GM18511 (cell line): ENCODE measurements at regions not wholly inside any gene's neighbourhood (a gene's known extent, or its start where the extent isn't known, plus 50 kb on each side); places are given as distances from the start of the nearest gene placed in this dataset.

ENCODE experiments used
- ATAC-seq: cut with Tn5 transposase; IDR thresholded peaks from one replicate; pipeline ENCODE4 v1.9.1; 2021; ENCODE audit warnings: mild to moderate bottlenecking, moderate library complexity; ENCODE audit not compliant: unreplicated experiment

DNA sequence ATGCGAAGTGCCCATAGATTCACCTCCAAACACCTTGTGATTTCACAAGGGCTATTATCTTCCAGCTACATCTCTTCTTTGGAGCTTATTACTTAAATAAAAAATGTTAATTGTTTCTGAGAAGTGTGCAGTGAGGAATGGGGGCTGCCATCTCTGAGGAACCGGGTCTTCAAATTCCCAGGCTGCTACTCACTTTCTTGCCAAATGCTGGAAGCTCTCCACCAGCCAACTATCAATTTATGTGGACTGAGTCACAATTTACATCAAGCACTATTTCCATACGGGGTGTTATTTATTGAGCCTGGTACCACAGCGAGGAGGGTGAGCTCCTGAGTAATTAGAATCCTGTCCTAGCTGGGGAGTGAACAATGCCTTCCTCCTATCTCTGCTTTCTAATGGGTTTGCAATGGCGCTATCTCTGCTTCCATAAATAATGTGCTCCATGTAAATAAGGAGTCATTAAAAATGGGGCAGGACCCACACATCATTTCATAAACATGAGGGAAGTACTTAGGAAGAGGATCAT lies 898.3 kb downstream of the VRK1 start:
- no peak for ATAC-seq

DNA sequence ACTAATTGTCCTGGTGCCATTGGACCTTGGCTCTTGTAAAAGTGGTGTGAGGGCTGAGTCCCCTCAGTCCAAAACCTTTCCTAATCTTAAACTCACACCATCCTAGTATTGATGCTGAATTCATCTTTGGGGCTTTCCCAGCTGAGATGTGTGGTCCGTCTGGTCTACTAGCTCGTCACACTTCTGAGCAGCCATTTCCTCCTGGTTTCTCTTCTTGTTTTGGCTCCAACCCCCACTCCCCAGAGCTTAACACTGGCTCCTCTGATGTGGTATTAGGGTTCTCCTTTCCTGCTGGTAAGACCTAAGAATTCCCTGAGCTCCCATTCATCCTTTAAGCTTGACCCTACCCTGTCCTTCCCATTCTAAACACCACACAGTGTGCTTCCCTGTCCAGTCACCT lies 900.6 kb downstream of the VRK1 start:
- ATAC-seq, result no peak

DNA sequence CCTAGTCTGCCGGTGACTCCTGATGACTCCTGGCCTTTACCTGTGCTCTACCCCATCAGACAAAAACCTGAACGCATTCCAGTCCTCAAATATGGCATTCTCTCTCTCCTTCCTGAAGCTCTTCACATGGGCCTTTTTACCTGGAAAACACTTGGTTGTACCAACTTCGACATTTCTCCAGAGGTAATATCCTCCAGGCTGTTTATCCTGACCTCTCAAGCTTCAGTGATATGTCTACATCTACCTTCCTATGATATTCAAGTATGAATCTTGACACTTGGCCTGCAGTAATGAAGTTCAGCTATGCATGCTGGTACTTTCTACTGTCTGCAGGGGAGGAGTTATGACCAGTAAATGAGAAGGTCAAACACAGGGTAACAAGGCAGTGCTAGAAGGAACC lies 901.8 kb downstream of the VRK1 start:
- no peak for ATAC-seq

DNA sequence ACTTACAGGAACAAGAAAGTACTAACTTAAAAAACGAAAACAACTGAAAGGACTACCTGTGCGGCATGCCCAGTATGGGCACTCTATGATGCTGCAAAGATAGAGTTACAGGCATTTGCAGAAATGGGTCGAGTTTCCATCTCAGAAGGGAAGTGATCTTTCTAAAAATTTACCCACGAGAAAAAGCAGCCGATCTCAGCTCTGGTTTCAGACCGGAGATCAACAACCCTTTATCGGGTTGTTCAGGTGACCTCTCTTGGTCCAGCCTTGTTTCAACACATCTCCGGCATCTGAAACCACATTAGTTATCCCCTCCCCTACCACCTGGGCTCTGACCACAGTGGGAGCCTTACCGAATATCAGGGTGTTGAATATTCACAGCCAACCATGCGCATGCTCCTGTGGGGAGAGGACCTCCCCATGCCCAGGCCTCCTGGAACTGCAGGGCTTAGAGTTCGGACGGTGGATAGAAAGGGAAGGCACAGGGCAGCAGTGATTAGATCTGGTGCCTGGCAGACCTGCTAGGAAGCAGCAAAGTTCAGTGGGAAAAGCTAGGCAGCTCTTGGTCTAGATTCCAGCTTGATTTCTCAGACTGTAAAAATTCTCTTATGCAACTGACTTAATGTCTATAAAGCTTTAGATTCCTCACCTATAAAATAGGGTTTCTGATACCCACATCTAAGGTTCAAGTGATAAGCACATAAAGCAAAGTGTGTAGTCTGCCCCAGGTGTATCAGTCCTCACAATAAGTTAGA lies 906.0 kb downstream of the VRK1 start:
- no peak for ATAC-seq

DNA sequence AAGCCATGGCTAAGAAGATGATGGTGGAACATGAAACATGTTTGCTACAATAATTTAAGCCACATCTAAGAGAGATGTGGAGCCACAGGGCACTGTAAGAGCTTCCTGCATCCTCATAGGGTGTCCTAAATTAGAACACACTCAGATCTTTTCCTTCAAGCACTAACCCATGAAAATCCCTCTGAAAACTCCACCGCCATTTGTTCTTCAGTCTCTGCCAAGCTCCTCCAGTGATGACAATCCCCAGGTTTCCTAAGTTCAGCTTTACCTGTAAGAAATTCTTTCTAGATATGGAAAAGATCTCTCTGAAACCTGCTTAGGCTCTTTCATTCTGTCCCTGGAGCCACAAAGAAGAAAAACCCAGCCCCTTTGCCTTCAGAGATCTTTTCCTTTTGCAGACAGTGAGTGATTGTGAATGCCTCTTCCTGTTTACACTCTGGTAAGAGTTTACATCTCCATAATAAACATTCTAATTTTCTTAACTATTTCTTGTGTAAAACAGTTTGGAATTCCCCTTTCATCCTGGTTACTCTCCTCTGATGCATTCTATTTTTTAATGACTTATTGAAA lies 907.2 kb downstream of the VRK1 start:
- ATAC-seq, result no peak

DNA sequence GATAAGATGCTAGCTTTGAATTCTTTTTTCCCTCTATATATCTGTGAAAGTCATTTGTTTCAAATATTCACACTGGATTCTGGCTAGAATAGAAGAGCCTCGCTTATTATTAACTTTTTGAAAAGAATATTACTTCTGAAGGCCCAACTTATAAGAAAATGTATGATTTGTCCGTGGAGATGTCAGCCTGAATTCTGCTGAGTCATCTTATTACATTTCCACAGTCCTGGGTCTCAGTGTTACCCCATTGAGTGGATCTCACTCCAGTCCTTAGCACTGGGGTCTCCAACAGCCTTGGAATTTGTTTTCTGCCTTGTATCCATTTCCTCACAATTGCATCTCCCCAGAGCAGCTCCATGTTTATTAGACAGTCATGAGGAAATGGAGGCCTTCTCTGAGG lies 907.9 kb downstream of the VRK1 start:
- ATAC-seq, result no peak

DNA sequence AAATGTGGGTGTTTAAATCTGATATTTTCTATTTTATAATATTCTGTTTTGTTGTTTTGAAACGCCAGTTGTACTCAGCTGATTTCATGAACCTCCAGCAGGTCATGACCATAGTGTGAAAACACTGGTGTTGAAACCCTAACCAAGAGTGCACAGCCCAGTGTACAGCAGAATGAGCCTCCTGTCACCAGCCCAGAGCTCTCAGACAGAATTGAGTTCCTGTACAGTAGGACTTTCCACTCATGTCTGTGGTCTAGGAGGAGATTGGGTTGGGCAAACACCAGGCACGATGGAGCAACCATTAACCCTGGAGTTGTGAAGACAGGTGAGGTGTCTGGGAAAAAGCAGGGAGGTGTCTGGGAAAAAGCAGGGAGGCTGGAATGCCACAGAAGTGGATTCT lies 908.8 kb downstream of the VRK1 start:
- ATAC-seq, result no peak

DNA sequence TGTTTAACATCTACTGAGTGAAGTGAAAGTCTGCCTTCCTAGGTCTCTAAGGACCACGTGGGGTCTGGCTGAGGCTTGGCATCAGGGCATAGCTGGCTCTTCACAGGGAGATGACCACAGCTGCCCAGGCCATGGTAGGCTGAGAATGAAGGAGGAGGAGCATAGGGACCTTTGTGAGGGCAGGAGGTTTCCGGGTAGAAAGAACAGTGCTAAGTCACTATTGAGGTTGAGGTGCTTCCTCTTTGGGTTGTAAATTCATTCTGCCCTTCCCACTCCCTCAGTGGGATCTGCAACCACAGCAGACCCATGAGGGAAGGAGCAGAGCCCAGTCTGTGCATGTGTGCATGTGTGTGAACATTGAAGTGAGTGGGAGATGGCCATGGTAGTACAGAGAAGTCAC lies 909.6 kb downstream of the VRK1 start:
- no peak for ATAC-seq

DNA sequence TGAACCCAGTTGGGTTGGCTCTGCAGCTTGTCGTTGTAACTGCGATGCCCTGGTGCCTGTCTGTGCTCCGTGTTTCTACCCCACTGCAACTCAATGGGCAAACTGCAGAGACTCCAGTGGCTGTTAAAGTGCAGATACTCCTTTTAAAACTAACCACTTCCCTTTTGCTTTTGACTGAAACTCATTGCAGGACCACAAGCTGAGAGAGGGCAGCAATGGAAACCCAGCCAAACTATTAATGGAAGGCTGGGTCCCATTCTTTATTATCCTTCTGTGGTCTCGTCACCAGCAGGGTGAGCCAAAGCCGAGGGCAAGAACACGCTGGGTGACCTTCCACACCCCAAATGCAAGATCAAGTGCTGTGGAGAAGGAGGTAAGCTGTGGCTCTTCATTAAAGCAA lies 910.4 kb downstream of the VRK1 start:
- no peak for ATAC-seq

DNA sequence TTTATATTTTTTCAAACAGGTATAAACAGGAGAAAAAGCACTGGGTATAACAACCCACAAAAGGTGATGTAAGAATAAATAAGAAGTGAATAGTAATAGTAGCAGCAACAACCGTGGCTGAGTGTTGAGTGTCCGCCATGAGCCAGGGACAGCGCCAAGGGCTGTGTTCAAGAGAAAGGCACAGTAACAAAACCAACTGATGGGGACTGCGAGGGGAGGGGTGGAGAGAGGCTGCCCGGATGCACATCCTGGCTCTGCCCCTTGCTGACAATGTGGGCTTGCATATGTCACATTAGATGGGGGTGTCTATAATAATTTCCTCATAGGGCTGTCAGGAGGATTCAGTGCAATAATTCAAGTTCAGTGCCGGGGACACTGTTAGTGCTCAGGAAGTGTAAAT lies 912.4 kb downstream of the VRK1 start:
- no peak for ATAC-seq

DNA sequence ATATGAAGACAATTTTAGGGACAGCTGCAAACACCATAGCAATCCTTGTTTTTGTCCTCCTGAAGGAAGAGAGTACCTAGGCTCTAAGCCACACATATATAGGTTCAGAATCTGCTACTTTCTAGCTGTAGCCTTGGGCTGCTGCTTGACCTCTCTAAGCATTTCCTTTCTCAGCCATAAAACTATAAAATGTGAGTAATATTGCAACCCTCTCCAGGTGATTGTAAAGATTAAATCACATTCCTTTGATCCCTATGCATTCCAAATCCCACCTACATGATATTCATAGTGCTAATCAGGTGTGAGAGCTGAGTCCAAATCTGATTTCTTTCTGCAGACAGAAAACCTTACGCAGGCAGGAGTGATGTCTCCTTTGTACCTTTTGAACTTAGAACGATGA lies 913.5 kb downstream of the VRK1 start:
- no peak for ATAC-seq

DNA sequence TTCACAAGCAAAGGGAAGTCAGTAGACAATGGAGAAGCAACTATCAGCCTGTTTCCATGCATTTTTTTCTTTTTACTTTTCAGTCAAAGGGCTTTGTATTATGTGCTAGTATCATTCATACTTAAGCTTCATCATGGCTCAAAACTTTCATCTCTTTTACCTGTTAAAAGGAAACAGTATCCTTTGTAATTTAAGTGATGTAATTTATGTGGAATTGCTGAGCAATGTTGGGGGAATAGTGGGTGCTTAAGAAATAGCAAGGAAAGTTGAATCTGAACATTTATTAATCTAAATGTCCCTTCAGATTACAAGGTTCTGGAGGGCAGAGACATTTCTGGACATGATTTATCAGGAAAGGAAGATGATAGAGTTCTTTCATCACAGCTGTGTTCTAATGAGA lies 915.3 kb downstream of the VRK1 start:
- ATAC-seq, result no peak

DNA sequence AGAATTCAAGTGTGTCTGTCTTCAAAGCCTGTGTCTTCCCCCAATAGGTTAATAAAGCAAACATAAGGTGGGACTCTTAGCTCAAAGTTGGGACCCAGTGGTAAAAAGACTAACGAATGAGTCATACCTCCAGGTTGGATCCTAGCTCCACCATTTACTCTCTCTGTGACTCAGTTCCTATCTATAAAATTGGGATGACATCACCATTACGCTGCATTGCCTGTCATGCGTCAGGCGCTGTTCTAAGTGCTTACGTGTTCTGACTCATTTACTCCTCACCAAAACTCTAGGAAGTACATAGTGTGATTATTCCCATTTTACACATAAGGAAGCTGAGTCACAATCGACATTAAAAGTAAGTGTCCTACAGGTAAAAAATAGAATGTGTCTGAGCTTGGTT lies 915.8 kb downstream of the VRK1 start:
- ATAC-seq, result no peak

DNA sequence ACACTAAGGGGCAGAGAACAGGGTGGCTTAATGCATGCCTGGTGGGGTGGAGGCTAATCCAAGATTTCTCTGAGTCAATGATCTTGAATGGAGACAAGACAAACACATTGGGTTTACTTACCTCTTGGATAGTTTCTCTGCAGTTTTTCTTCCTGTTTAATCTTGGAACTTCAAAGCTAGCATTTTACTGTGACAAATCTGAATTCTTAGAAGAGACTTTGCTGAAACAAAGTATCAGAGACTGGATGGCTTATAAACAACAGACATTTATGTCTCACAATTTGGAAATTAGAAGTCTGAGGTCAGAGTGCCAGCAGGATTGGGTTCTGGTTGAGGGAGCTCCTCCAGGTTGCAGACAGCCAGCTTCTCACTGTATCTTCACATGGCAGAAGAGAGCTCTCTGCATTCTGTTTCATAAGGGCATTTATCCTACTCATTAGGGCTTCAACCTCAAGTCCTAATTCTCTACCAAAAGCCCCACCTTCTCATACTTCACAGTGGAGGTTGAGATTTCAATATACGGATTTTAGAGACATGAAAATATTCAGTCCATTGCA lies 921.8 kb downstream of the VRK1 start:
- ATAC-seq, result no peak

DNA sequence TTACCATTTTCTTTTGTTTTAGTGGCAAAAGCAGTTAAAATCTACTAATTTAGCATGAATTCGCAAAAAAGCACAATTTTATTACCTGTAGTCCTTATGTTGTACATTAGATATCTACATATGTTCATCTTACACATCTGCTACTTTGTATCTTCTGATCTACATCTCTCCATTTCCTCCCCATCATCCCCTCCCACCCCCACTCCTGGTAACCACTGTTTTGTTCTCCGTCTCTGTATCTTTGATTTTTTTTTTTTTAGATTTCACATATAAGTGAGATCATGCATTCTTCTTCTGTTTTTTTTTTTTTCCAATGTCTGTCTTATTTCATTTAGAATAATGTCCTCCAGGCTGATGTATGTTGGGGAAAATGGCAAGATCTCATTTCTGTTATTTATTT lies 922.7 kb downstream of the VRK1 start:
- no peak for ATAC-seq

DNA sequence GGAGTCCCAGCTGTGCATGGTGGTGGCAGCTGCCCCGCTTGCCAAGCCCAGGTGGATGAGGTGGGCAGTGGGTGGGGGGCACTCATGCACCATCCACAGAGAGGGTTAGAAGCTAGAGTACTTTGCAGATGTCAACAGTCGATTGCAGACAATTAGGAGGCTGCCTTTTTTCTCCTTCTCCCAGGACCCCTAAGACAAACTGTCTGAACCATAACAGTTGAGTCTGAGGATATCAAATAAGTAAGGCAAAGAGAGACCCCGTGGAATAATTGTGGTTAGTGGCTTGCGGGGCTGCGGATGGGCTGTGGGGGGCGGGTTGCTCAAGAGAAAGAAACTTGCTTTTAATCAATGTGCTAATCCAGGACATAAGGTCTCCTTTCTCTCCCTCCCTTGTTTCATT lies 926.2 kb downstream of the VRK1 start:
- no peak for ATAC-seq

DNA sequence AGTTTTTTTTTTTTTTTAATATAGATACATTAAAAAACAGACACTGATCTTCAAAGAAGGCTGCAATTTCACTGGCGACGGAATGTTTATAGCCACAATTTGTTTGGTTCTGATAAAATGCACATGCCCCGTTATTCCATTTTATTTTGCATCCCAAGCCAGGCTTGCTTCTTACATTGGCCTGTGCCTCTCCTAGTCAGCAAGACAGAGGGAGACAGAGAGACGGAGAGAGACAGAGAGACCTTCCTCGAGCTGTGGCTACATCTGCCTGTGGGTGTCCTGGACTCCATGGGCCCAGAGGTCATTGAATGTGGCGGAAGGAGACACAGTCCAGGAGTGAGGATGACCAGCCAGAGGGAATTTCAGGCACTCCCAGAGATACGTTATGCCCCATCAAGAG lies 926.6 kb downstream of the VRK1 start:
- ATAC-seq, result no peak

DNA sequence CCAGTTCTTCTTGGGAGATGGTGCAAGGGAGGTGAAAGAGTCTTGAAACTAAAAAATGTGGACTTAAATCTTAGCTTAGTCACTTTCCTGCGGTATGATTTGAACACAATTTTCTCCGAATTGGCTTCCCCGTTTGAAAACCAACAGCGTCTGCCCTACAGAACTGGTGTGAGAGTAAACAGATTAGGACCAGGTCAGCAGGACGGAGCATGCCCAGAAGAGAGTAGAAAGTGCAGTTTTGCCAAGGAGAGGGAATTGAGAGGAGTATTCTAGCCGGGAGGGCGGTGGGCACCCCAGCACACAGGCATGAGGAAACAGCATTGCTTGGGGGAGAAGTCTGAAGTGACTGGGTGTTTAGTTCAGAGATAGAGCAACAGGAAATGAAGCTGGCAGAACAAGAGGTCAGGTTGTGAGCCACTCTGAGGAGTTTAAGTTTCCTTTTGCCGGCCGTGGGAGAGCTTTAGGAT lies 927.1 kb downstream of the VRK1 start:
- ATAC-seq, result no peak

DNA sequence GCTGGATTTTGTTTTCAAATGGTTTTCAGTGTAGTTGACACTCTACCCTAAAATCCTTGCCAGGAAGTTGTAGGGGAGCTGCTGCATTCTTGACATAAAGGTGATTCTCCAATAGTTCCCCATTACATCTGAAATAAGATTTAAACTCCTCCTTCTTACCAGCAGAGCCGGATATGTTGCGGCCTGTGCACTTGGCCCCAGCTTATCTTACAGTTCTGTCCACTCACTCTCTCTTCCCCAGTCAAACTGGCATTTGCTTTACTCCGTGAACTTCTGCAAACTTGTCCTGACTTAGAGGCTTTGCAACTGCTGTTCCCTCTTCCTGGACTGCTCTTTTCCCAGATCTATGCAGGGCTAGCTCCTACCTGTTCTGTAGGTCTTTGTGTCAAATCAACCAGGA lies 929.5 kb downstream of the VRK1 start:
- no peak for ATAC-seq

DNA sequence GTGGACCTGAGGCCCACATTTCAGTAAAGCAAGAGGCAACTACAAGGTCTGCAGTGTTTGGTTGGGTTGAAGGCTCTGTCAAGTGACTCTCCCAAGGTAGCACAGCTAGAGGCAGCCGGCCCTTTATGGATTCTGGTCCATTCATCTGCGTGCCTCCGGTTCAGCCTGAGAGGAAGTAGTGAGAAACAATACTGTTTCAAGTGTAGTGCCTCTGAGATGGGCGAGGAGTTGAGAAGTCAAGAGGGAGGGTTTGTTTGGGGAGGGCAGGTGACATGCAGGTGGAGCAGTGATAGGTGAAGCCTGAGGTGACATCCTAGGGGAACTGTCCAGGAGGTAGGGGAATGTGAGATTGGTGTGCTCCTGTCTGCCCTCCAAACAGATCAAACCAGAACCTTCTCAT lies 933.5 kb downstream of the VRK1 start:
- ATAC-seq, result no peak

DNA sequence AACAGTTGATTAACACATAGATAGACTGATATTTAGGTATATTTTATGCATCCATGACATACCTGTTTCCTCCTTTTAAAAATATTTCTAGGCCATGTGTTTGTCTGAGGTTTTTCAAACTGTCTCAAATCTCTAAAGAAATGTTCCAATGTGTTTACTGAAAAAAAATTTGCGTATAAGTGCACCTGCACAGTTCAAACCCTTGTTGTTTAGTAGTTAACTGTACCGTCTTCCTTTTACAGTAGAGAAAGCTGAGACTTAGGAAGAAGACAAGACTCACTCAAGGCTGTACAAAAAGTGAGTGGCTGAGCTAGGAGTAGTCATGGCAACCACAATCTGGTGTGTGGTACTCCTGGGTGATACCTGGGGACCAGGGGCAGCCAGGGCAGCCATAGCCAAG lies 934.6 kb downstream of the VRK1 start:
- no peak for ATAC-seq

DNA sequence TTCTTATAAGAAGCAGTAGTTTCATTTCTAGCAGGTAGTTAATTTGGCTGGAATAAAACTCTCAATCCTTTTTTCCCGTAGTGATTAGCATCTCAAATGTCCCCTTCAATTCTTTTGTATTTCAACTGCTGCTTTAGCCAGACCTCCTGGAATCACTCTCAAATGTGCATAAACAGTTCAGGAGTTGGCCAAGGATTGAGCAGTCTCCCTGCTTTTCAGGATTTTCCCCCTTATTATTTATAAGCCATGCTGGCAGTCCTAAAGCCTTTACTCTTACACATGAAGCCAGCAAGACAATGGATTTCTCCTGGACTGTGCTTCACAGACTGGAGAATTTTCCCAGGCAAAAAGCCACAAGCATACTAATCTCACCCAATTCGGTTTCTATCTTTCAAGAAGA lies 950.1 kb downstream of the VRK1 start:
- no peak for ATAC-seq
